ENCODE measurements at regions not wholly inside any gene's neighbourhood (a gene's known extent, or its start where the extent isn't known, plus 50 kb on each side); places are given as distances from the start of the nearest gene placed in this dataset.
"Not testable (repeated sequence)": the region's sequence is repeated elsewhere in the genome, so short reads cannot be mapped to it uniquely, and the experiment has no call there.

- DNase-seq (ENCODE audit: low read depth in 3 of 3, low spot score in 2 of 3), result no peak
Observed at GRCh38 chr1:70667494-70668170, 256.6 kb downstream of the CTH start.

DNA sequence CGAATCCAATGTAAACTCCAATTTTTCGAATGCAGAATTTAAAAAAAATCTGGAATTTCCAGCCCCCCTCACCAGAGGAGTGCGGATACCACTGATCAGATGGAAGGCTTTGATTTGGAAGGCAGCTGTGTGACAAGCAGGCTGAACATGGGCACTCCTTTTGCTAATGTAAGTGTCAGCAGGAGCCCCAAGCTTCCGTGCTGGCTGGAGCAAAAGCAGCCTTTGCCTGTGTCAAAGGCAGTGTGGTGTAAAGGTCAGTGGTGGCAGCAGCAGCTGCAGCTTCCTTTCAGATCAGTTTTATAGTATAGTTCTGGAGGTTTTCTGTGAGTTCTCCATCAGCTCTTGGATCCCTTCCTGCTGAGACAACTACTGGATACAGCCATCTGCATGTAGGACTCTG is 259.9 kb downstream of the CTH start:
- DNase-seq (ENCODE audit: low read depth in 3 of 3, low spot score in 2 of 3), result no peak

DNA sequence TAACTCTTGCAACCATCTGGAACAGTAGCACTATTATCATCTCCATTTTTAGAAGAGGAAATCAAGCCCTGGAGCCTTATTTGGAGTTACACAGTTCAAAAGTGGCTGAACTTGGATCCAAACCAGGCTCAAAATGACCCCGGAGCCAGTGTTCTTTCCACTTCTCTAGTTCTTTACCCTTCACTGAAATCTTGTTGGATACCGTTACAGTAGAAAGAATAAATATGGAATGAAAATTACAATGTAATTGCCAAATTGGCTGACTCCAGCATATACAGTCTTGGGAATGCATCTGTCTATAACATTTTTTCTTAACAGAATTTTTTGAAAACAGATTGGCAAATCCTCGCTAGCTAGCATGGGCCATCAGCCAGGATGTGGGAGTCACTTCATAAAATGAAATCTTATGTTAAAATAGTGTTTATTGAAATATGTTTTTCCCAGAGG is 261.4 kb downstream of the CTH start:
- DNase-seq (ENCODE audit: low read depth in 3 of 3, low spot score in 2 of 3), result no peak

DNA sequence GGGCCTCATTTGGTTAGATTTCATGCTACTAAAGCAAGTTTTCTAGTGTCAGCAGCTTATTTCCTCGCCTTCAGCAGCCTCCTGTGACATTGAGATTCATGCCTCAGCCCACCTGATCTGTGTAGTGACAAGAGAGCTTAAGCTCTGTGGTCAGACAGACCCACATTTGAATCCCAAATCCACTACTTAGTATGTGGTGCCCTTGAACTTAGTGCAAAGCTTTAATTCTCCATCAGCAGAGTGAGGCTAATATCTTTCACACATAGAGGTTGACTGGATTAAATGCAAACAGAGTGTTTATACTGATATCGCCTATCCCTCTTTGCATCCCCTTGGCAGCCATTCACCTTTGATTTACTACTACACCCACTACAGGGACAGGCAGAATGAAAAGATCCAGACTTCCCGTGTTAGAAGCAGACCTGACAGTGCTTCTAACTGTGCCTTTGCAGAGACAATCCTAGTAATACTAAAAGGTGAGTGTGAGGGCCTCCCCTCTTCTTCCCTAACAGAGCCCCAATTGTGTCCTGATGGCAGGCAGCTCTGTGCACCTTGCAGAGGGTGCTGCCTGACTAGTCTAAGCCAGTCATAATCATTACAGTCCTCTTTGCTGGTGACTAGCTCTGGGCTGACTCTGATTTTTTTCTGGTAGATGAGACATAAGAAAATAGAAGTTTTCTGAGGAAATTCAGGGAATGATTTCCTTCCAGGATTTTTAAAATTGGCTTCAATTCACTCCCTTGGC is 264.0 kb downstream of the CTH start:
- no peak for DNase-seq (ENCODE audit: low read depth in 3 of 3, low spot score in 2 of 3)

DNA sequence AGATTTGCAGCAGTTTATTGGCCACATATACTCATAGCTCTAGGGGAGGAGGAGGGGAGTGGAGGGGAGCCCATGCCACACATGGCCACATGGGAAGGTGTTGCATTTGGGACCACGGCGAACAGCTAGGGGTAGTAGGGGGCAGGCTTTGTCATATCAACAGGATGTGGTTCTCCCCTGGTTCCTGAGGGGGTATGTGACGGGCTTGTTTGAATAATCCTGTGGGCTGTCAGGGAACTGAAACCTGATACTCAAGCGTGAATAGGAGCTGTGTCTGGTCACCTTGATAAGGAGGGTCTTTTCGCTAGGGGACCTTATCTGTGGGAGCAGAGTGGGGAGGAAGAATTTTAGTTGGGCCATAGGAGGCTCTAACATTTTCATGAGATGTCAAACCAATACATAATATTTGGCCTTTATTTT is 264.7 kb downstream of the CTH start:
- no peak for DNase-seq (ENCODE audit: low read depth in 3 of 3, low spot score in 2 of 3)

GRCh38 chr1:70685300-70686286 is 274.5 kb downstream of the CTH start:
- no peak for DNase-seq (ENCODE audit: low read depth in 3 of 3, low spot score in 2 of 3)

GRCh38 chr1:70688580-70688979 is 277.5 kb downstream of the CTH start:
- no peak for DNase-seq (ENCODE audit: low read depth in 3 of 3, low spot score in 2 of 3)

DNA sequence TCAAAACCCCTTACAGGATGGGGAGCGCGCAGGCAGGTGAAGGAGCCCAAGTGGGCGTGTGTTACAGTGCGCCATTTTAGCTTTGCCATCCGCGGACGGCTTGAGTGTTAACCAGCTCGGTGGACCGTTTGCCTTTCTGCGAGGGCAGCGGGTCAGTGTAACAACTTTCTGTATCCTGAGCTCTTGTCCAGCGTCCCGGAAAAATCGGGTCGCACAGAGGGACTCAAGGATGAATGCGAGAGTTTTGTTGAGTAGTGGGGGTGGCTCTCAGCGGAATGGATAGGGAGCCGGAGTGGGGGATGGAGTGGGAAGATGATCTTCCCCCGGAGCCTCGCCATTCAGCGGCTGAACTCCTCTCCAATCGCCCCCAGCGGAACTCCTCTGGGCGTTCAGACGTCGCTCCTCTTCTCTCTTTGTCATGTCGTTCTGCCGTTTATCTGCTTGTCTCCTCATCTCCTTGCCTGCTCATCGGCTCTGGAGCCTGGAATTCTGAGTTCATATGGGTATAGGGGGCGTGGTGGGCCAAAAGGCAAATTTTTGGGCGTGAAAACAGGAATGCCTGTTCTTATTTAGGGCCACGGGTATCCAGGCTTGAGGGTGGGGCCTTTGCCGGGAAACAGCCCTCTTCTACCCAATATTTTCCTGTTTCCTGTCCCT is 295.4 kb downstream of the CTH start:
- peak in 2 of 3 donors; percentile 7 to 21 for DNase-seq (ENCODE audit: low read depth in 3 of 3, low spot score in 2 of 3)

DNA sequence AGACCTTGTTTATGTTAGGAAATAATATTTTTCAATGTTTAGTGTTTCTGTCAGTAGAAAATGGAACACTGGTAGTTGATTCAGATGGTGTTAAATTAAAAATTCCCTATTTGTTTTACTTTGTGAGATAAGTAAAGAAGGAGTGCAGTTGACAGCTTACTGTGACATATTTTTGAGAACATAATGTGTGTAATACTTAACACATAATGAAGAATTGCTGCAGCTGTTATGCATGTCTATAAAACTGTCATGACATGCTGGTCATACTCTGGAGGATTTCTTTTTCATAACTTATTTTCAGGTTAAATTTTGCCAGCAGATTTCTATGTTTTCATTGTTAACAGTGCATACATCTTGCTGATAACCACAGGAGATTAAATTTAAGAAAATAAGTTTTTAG is 296.1 kb downstream of the CTH start:
- DNase-seq (ENCODE audit: low read depth in 3 of 3, low spot score in 2 of 3), result peak in 1 of 3 donors; percentile 4

- no peak for DNase-seq (ENCODE audit: low read depth in 3 of 3, low spot score in 2 of 3)
Observed at GRCh38 chr1:70714149-70714548, 303.1 kb downstream of the CTH start.

DNA sequence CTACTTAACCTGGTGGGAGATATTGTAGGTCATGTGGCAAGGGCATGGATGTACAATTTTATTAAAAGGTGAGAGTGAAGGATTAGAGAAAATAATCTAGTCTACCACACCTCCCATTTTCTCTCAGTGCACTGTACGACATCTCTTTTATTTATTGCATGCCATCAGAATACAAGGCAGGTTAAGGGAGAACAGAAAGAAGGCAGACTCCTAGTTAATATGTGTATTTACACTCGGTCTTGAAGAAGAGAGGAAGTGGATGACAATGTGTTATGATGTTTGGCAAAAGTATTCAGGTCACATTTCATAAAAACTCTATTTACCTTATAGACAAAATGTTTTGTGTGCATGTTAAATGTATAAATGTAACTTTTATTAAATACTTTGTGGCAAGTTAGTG is 306.1 kb downstream of the CTH start:
- no peak for DNase-seq (ENCODE audit: low read depth in 3 of 3, low spot score in 2 of 3)

DNA sequence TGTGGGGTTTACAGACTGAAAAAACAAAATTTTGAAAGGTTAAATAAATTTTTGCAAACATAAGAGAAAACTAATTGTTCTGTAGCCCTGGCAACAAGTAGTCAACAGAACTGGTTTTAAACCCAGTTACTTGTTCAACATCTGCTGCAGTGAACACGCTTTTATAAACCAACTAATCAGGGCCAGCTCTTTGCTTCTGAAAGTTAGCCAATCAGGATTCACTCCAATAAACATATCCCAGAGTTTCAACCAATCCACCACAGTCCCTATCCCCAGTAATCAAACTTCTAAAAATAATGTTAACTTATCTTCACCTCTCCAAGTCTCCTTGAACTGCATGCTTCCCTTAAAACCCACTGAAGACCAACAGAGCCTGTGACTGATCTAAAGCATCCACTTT is 306.6 kb downstream of the CTH start:
- DNase-seq (ENCODE audit: low read depth in 3 of 3, low spot score in 2 of 3), result no peak

DNA sequence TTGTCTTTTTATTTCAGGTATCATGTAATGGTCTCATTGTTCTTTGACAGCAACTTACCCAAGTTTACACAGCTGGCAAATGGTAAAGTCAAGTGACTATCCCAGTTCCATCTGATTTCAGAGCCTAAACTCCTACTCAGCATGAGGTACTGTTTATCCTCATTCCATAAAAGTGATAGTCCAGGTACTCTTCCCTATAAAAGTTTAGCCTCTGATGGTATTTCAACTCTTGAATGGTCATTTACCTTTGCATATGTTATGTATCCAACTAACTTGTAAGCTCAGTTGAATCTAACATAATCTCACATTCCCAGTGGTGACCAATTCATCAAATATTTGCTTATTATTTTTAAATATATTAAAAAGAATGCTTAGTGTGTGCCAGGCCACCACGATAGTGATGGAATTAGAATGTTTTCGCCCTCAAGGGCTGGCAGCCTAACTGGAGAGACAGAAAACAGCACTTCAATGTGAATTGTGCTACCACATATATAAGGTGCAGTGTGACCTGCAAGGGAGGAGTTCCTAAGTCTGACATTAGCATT is 307.1 kb downstream of the CTH start:
- DNase-seq (ENCODE audit: low read depth in 3 of 3, low spot score in 2 of 3), result no peak

GRCh38 chr1:70719154-70719553 is 308.1 kb downstream of the CTH start:
- DNase-seq (ENCODE audit: low read depth in 3 of 3, low spot score in 2 of 3), result no peak

DNA sequence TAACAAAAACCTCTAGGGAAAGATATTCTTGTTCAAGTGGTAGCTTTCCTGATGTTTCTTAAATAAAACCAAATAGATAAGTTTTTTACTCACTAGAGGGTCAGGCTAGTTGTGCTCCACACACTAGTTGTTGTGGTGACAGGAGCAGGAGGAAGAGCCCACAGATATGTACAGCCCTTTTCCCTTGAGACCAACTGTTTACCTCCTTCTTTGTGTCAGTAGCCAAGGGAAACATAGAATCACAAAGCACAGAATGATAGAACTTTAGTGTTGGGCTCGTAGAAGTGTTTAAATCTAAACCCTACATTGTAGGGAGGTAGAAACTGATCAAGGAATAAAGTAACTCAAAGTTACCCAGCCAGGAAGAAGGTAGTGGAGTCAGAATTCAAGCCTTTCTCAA is 309.0 kb downstream of the CTH start:
- DNase-seq (ENCODE audit: low read depth in 3 of 3, low spot score in 2 of 3), result no peak

DNA sequence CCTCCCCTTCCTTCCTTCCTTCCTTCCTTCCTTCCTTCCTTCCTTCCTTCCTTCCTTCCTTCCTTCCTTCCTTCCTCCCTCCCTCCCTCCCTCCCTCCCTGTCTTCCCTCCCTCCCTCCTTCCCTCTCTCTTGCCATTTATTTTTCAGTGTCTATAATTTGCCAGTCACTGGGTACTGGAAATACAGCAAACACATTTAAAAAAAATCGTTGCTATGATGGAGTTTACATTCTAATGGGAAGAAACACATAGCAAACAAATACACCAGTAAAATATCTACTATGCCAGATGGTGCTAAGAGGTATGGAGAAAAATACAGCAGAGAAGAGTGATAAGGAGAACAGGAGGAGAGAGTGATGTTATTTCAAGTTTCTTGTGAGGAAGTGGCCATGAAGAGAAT is 309.5 kb downstream of the CTH start:
- DNase-seq (ENCODE audit: low read depth in 3 of 3, low spot score in 2 of 3), result no peak

- DNase-seq (ENCODE audit: low read depth in 3 of 3, low spot score in 2 of 3), result no peak
Observed at GRCh38 chr1:70727886-70728489, 316.9 kb downstream of the CTH start.

GRCh38 chr1:70736518-70736917 is 311.1 kb downstream of the PTGER3 start:
- not testable (repeated sequence) for DNase-seq (ENCODE audit: low read depth in 3 of 3, low spot score in 2 of 3)

GRCh38 chr1:70737125-70737524 is 310.5 kb downstream of the PTGER3 start:
- no peak for DNase-seq (ENCODE audit: low read depth in 3 of 3, low spot score in 2 of 3)

- DNase-seq (ENCODE audit: low read depth in 3 of 3, low spot score in 2 of 3), result no peak
Observed at GRCh38 chr1:70738624-70739023, 309.0 kb downstream of the PTGER3 start.
